ENCODE measurements at regions not wholly inside any gene's neighbourhood (a gene's known extent, or its start where the extent isn't known, plus 50 kb on each side); places are given as distances from the start of the nearest gene placed in this dataset.
A peak's percentile ranks its signal among the peaks of the same experiment; 100 is the strongest.
"Not testable (repeated sequence)": the region's sequence is repeated elsewhere in the genome, so short reads cannot be mapped to it uniquely, and the experiment has no call there.

GRCh38 chr15:22253002-22253675 lies 172.8 kb downstream of the OR4M2 start:
- FAIRE-seq; DNase-seq; intact Hi-C loops (cut with DNase I); H3K27me3 ChIP-seq (ENCODE audit: control insufficient read depth, insufficient read depth, low read length); H3K9me3 ChIP-seq (ENCODE audit: control insufficient read depth in 2 of 3, insufficient read depth in 1 of 3, low read length in 3 of 3); H3K36me3 ChIP-seq (ENCODE audit: control insufficient read depth in 2 of 3, insufficient read depth in 3 of 3, low read length in 3 of 3); H3K9ac ChIP-seq (ENCODE audit: low read length in 3 of 3); H3K4me3 ChIP-seq (ENCODE audit: low read length in 3 of 3); H3K4me1 ChIP-seq (ENCODE audit: control insufficient read depth in 2 of 3, insufficient read depth in 2 of 3, low read depth in 1 of 3, low read length in 3 of 3): not testable (repeated sequence)
- peak overlapping the region in 1 of 2 donors; percentile 47 for H3K27ac ChIP-seq (ENCODE audit: low read depth in 2 of 2, low read length in 2 of 2)

DNA sequence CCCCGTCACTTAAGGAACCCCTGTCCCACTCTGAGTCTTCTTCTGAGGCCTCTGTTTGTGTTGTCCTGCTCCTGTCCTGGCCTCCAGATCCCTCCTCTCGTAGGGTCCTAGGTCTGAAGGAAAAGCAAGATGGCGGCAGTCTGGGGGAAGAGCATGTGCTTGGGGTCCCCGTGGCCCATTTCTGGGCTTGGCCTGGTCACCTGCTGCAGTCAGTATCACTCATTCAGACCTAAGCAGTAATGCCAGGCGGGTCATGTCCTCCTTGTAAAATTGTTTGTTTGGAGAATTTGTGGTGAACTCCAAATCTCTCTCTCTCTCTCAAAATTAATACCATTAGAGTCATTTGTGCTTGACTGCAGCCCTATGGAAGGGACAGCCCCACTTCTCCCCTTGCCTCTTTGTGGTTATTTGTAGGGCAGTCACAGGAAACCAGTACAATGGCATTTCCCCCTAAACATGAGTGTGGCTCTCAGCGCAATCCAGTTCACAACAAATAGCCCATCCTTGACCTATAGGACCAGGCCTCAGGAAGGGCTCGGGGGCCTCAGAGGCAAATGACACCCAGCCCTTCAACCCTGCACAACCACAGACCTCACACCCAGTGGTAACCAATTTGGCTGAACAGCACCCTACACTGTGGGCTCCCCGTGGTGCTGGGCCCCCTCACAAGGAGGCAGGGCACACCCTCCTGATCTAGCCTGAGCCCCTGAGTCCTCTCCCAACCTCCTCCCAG lies 173.5 kb downstream of the OR4M2 start:
- Histone ChIP-seq H3K36me3 (ENCODE audit: control insufficient read depth in 2 of 3, insufficient read depth in 3 of 3, low read length in 3 of 3) (no peaks in the 10 kb centered on the region), H3K9me3 (ENCODE audit: control insufficient read depth in 2 of 3, insufficient read depth in 1 of 3, low read length in 3 of 3) (peaks cover 0 to 5% (median 2%) of the 10 kb centered on the region in 3 donors), H3K4me1 (ENCODE audit: control insufficient read depth in 2 of 3, insufficient read depth in 2 of 3, low read depth in 1 of 3, low read length in 3 of 3) (peaks cover 0 to 9% (median 6%) of the 10 kb centered on the region in 3 donors), H3K27ac (ENCODE audit: low read depth in 2 of 2, low read length in 2 of 2) (peak overlapping the region in 1 of 2 donors; percentile 47), H3K9ac (ENCODE audit: low read length in 3 of 3) (no peak overlapping the region), H3K27me3 (ENCODE audit: control insufficient read depth, insufficient read depth, low read length) (no peaks in the 10 kb centered on the region), H3K4me3 (ENCODE audit: low read length in 3 of 3) (no peak overlapping the region)
- TF ChIP-seq, protein P1, sequence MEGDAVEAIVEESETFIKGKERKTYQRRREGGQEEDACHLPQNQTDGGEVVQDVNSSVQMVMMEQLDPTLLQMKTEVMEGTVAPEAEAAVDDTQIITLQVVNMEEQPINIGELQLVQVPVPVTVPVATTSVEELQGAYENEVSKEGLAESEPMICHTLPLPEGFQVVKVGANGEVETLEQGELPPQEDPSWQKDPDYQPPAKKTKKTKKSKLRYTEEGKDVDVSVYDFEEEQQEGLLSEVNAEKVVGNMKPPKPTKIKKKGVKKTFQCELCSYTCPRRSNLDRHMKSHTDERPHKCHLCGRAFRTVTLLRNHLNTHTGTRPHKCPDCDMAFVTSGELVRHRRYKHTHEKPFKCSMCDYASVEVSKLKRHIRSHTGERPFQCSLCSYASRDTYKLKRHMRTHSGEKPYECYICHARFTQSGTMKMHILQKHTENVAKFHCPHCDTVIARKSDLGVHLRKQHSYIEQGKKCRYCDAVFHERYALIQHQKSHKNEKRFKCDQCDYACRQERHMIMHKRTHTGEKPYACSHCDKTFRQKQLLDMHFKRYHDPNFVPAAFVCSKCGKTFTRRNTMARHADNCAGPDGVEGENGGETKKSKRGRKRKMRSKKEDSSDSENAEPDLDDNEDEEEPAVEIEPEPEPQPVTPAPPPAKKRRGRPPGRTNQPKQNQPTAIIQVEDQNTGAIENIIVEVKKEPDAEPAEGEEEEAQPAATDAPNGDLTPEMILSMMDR (IDR thresholded peaks at IDR 0.05; ENCODE audit: borderline replicate concordance, extremely low read depth, insufficient read depth) = no peak
- intact Hi-C loops (cut with DNase I) = no loop called here
- DNase-seq (no peak), FAIRE-seq (no peak)

GRCh38 chr15:22254409-22255045 lies 174.2 kb downstream of the OR4M2 start:
- H3K4me3 ChIP-seq (ENCODE audit: low read length in 3 of 3); FAIRE-seq; H3K36me3 ChIP-seq (ENCODE audit: control insufficient read depth in 2 of 3, insufficient read depth in 3 of 3, low read length in 3 of 3); intact Hi-C loops (cut with DNase I); H3K27me3 ChIP-seq (ENCODE audit: control insufficient read depth, insufficient read depth, low read length); H3K4me1 ChIP-seq (ENCODE audit: control insufficient read depth in 2 of 3, insufficient read depth in 2 of 3, low read depth in 1 of 3, low read length in 3 of 3); H3K9me3 ChIP-seq (ENCODE audit: control insufficient read depth in 2 of 3, insufficient read depth in 1 of 3, low read length in 3 of 3); H3K27ac ChIP-seq (ENCODE audit: low read depth in 2 of 2, low read length in 2 of 2); DNase-seq; H3K9ac ChIP-seq (ENCODE audit: low read length in 3 of 3): not testable (repeated sequence)

DNA sequence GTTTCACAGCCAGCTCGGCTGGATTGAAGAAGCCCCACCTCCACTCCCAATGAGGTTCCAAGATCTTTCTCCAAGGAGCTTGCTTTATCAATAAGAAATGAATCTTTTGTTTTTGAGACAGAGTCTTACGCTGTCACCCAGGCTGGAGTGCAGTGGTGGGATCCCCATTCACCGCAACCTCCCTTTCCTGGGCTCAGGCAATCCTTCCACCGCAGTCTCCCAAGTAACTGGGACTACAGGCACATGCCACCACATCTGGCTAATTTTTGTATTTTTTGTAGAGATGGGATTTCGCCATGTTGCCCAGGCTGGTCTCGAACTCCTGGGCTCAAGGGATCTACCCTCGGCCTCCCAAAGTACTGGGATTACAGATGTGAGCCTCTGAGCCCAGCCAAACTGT lies 175.3 kb downstream of the OR4M2 start:
- DNase-seq; H3K36me3 ChIP-seq (ENCODE audit: control insufficient read depth in 2 of 3, insufficient read depth in 3 of 3, low read length in 3 of 3); H3K4me3 ChIP-seq (ENCODE audit: low read length in 3 of 3); intact Hi-C loops (cut with DNase I); H3K4me1 ChIP-seq (ENCODE audit: control insufficient read depth in 2 of 3, insufficient read depth in 2 of 3, low read depth in 1 of 3, low read length in 3 of 3); H3K9me3 ChIP-seq (ENCODE audit: control insufficient read depth in 2 of 3, insufficient read depth in 1 of 3, low read length in 3 of 3); H3K27me3 ChIP-seq (ENCODE audit: control insufficient read depth, insufficient read depth, low read length); H3K9ac ChIP-seq (ENCODE audit: low read length in 3 of 3); H3K27ac ChIP-seq (ENCODE audit: low read depth in 2 of 2, low read length in 2 of 2); FAIRE-seq: not testable (repeated sequence)

GRCh38 chr15:22256389-22257046 lies 176.2 kb downstream of the OR4M2 start:
- H3K27me3 ChIP-seq (ENCODE audit: control insufficient read depth, insufficient read depth, low read length); FAIRE-seq; H3K4me3 ChIP-seq (ENCODE audit: low read length in 3 of 3); H3K9ac ChIP-seq (ENCODE audit: low read length in 3 of 3); H3K4me1 ChIP-seq (ENCODE audit: control insufficient read depth in 2 of 3, insufficient read depth in 2 of 3, low read depth in 1 of 3, low read length in 3 of 3); H3K9me3 ChIP-seq (ENCODE audit: control insufficient read depth in 2 of 3, insufficient read depth in 1 of 3, low read length in 3 of 3); H3K27ac ChIP-seq (ENCODE audit: low read depth in 2 of 2, low read length in 2 of 2); H3K36me3 ChIP-seq (ENCODE audit: control insufficient read depth in 2 of 3, insufficient read depth in 3 of 3, low read length in 3 of 3); intact Hi-C loops (cut with DNase I); DNase-seq: not testable (repeated sequence)

Data from kidney (tissue), 13 donors.